Panc1 (cell line): ENCODE measurements at regions not wholly inside any gene's neighbourhood (a gene's known extent, or its start where the extent isn't known, plus 50 kb on each side); places are given as distances from the start of the nearest gene placed in this dataset.

Experiments used
- ATAC-seq: fragments of 200-7000 bp; cut with Tn5 transposase; 2 replicates; pipeline ENCODE4 v1.9.1; 2020; ENCODE audit warnings: mild to moderate bottlenecking, moderate library complexity
- BruUV-seq: library from RNA; stranded (reverse); fragments of 400-500 nt; replicated peaks from 2 replicates; lab custom pipeline; 2021; lab: Mats Ljungman, UMichigan
- CTCF ChIA-PET: fragments of 300-600 bp; sonication (Branson Sonifier 250); formaldehyde crosslinking; loops from one replicate; lab custom pipeline; 2022; ENCODE audit warnings: antibody characterized with exemption; lab: Charles Lee
- POLR2A ChIA-PET: fragments of 300-600 bp; sonication (Branson Sonifier 250); formaldehyde crosslinking; loops from one replicate; lab custom pipeline; 2022; ENCODE audit warnings: antibody characterized with exemption; lab: Charles Lee
- DNase-seq: peaks from one replicate; pipeline ENCODE4 v3.0.0-alpha.2; 2010; ENCODE audit warnings: low read depth, low spot score
- H3K27ac ChIP-seq: 2 replicates; pipeline ENCODE4 v1.5.1; 2011; ENCODE audit warnings: mild to moderate bottlenecking, low read length, inconsistent platforms
- H3K27me3 ChIP-seq: fragments of 200-500 bp; sonication (Bioruptor generic); 2 replicates; pipeline ENCODE4 v1.6.0; 2014; ENCODE audit warnings: low read length, inconsistent platforms; ENCODE audit not compliant: control insufficient read depth, insufficient read depth
- H3K36me3 ChIP-seq: fragments of 200-500 bp; sonication (Bioruptor generic); 2 replicates; pipeline ENCODE4 v1.5.1; 2014; ENCODE audit warnings: inconsistent platforms, mild to moderate bottlenecking, low read length, moderate library complexity; ENCODE audit not compliant: control insufficient read depth, insufficient read depth
- H3K4me1 ChIP-seq: 2 replicates; pipeline ENCODE4 v1.5.1; 2011; ENCODE audit warnings: inconsistent platforms, mild to moderate bottlenecking, low read length, moderate library complexity; ENCODE audit not compliant: control insufficient read depth, insufficient read depth
- H3K4me3 ChIP-seq, 2 experiments: 2 replicates each; pipeline ENCODE4 v1.5.1; 2011 to 2012; ENCODE audit warnings: low read depth in 2 of 2, low read length in 2 of 2, mild to moderate bottlenecking in 2 of 2, inconsistent platforms in 1 of 2, moderate library complexity in 1 of 2
- H3K9me3 ChIP-seq: fragments of 200-500 bp; sonication (Bioruptor generic); 2 replicates; pipeline ENCODE4 v1.5.1; 2014; ENCODE audit warnings: low read depth, mild to moderate bottlenecking, inconsistent platforms, low read length, moderate library complexity; ENCODE audit not compliant: control insufficient read depth, insufficient read depth
- CTCF ChIP-seq: fragments of 450-650 bp; IDR thresholded peaks from 2 replicates; pipeline ENCODE4 v1.5.1; 2017; ENCODE audit warnings: mild to moderate bottlenecking
- POLR2AphosphoS5 ChIP-seq: IDR thresholded peaks from 2 replicates; pipeline ENCODE4 v1.6.1; 2012; ENCODE audit warnings: mild to moderate bottlenecking, low read depth, low read length, moderate library complexity
- REST ChIP-seq, 2 experiments: IDR thresholded peaks; 2 replicates each; pipeline ENCODE4 v1.6.1; 2011 to 2012; ENCODE audit warnings: low read depth in 2 of 2, control low read depth in 1 of 2, low read length in 1 of 2, mild to moderate bottlenecking in 1 of 2, moderate library complexity in 1 of 2; ENCODE audit not compliant: insufficient read depth in 1 of 2
- SIN3A ChIP-seq: IDR thresholded peaks from 2 replicates; pipeline ENCODE4 v1.6.1; 2012; ENCODE audit warnings: low read depth, mild to moderate bottlenecking, low read length, moderate library complexity, borderline replicate concordance; ENCODE audit not compliant: insufficient read depth
- TCF7L2 ChIP-seq: IDR thresholded peaks from 2 replicates; pipeline ENCODE4 v1.6.1; 2011; ENCODE audit warnings: mild to moderate bottlenecking, low read depth, low read length, inconsistent platforms
- in situ Hi-C: cut with HindIII; loops from 2 replicates; pipeline ENCODE4 v1.10.0; 2016; ENCODE audit warnings: low sequenced_read_pairs, low pct_unique_long_range_greater_than_20kb
- intact Hi-C: fragments of 100-400 bp; cut with micrococcal nuclease; formaldehyde crosslinking; loops from one replicate; pipeline ENCODE4 v1.10.0; 2022; ENCODE audit not compliant: unreplicated experiment

DNA sequence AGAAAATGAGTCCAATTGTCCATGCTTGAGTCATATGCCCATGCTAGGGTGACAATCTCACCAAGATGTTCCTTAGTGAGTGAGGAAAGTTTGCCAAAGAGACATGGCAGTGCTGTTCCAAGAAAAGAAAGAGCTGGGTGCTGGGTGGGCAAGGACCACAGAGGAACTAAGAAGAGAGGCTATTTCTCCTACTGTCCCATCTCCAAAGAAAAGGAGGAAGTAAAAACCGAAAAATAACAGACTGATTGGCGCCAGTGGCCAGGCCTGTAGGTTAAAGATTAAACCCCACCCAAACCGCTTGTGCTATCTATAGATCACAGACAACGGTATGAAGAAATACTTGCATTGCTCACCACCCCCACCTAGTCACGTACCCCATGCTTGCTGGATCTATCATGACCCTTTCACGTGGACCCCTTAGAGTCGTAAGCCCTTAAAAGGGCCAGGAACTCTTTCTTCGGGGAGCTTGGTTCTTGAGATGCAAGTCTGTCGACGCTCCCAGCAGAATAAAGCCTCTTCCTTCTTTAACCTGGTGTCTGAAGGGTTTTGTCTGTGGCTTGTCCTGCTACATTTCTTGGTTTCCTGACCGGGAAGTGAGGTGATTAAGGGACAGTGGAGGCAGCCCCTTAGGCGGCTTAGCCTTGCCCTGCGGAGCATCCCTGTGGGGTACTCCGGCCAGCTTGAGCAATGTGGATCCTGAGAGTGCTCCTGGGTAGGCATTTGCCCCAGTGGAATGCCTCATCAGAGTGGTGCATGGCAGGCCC, 606.5 kb downstream of the UQCRFS1 start:
- intact Hi-C loops = no loop called here
- H3K36me3 ChIP-seq = no peaks in the 10 kb centered on the region
- no peaks in the 10 kb centered on the region for H3K4me1 ChIP-seq
- in situ Hi-C loops = no loop called here
- DNase-seq = no peak
- BruUV-seq = no TSS peak
- H3K9me3 ChIP-seq = no peaks in the 10 kb centered on the region
- ChIA-PET POLR2A (no interaction called here), CTCF (no interaction called here)
- no peaks in the 10 kb centered on the region for H3K27me3 ChIP-seq
- no peak for ATAC-seq
- H3K27ac ChIP-seq = no peak overlapping the region
- TF ChIP-seq POLR2AphosphoS5 = no peak
- H3K4me3 ChIP-seq = no peak overlapping the region

- H3K27me3 ChIP-seq = no peaks in the 10 kb centered on the region
- H3K36me3 ChIP-seq = no peaks in the 10 kb centered on the region
- ChIA-PET POLR2A (no interaction called here), CTCF (no interaction called here)
- intact Hi-C loops = no loop called here
- H3K4me3 ChIP-seq = no peak overlapping the region
- H3K4me1 ChIP-seq = no peaks in the 10 kb centered on the region
- TF ChIP-seq TCF7L2 (no peak), POLR2AphosphoS5 (no peak), CTCF (no peak), REST (IDR thresholded peaks at IDR 0.05; ENCODE audit: insufficient read depth in 1 of 2, low read depth in 2 of 2, low read length in 1 of 2) (no peak), SIN3A (no peak)
- ATAC-seq = no peak
- no TSS peak for BruUV-seq
- no peaks in the 10 kb centered on the region for H3K9me3 ChIP-seq
- in situ Hi-C loops = no loop called here
- DNase-seq = no peak
- no peak overlapping the region for H3K27ac ChIP-seq
Measured at GRCh38 chr19:28605501-28606268, 607.3 kb downstream of the UQCRFS1 start.

DNA sequence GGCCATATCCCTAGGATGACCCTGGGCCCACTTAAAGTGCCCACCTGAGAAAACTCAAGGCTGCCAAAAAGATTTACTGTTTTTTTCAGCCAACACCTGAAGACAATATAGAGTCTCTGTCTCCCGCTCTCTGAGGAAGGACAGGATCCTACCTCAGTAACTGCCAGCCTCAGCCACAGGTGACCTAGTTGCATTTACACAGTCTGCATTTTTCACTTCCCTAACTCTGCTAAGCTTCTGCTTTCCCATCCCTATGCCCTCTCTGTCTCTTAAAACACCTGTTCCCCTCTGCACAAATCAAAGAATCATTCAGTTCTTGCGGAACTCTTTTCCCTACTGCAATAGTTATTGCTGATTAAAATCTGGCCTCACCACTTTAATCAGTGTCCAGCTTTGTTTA, 609.5 kb downstream of the UQCRFS1 start:
- DNase-seq (no peak), ATAC-seq (no peak)
- Histone ChIP-seq H3K36me3 (no peaks in the 10 kb centered on the region), H3K9me3 (no peaks in the 10 kb centered on the region), H3K4me1 (no peaks in the 10 kb centered on the region), H3K27me3 (no peaks in the 10 kb centered on the region), H3K4me3 (no peak overlapping the region), H3K27ac (no peak overlapping the region)
- intact Hi-C loops (no loop called here), in situ Hi-C loops (no loop called here)
- POLR2A ChIA-PET = no interaction called here
- no TSS peak for BruUV-seq
- TF ChIP-seq REST (IDR thresholded peaks at IDR 0.05; ENCODE audit: insufficient read depth in 1 of 2, low read depth in 2 of 2, low read length in 1 of 2) (no peak), POLR2AphosphoS5 (no peak), CTCF (no peak), SIN3A (no peak), TCF7L2 (no peak)
- CTCF ChIA-PET = no interaction called here
